ENCODE measurements at regions not wholly inside any gene's neighbourhood (a gene's known extent, or its start where the extent isn't known, plus 50 kb on each side); places are given as distances from the start of the nearest gene placed in this dataset.

DNA sequence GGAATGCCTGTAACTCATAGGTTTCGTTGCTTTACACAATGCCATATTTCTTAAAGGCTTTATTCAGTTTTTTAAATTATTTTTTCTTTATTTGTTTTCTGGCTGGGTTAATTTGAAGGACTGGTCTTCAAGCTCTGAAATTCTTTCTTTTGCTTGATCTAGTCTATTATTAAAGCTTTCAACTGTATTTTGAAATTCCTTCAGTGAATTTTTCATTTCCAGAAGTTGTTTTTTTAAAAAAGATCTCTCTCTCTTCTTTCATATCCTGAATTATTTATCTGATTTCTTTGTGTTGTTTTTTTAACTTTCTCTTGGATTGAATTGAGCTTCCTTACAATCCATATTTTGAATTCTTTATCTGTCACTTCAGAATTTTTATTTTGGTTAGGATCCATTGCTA, 239.9 kb upstream of the CTAGE1 start:
- Histone ChIP-seq H4K20me1 (ENCODE audit: insufficient read depth) (no peaks in the 10 kb centered on the region), H3K9ac (ENCODE audit: low read length) (no peak overlapping the region), H3K9me2 (ENCODE audit: insufficient read depth, low read length) (no peaks in the 10 kb centered on the region), H3K79me2 (replicated peaks; ENCODE audit: insufficient read depth, low read length) (no peaks in the 10 kb centered on the region), H3K4me2 (ENCODE audit: low read length) (no peak overlapping the region), H3K27me3 (ENCODE audit: insufficient read depth, low read depth, low read length) (no peaks in the 10 kb centered on the region), H3F3A (ENCODE audit: insufficient read depth, low read length, poor library complexity, severe bottlenecking) (no peaks in the 10 kb centered on the region), H2AFZ (ENCODE audit: low read depth, low read length) (no peak overlapping the region), H3K36me3 (ENCODE audit: insufficient read depth, low read length) (no peaks in the 10 kb centered on the region), H3K9me3 (ENCODE audit: low read length) (no peaks in the 10 kb centered on the region), H3K27ac (ENCODE audit: low read length) (no peak overlapping the region), H3K4me3 (ENCODE audit: low read length) (no peak overlapping the region)
- no peak for TF ChIP-seq MXI1 (conservative IDR thresholded peaks at IDR 0.05; ENCODE audit: poor library complexity, severe bottlenecking)
- TF ChIP-seq, protein P1, sequence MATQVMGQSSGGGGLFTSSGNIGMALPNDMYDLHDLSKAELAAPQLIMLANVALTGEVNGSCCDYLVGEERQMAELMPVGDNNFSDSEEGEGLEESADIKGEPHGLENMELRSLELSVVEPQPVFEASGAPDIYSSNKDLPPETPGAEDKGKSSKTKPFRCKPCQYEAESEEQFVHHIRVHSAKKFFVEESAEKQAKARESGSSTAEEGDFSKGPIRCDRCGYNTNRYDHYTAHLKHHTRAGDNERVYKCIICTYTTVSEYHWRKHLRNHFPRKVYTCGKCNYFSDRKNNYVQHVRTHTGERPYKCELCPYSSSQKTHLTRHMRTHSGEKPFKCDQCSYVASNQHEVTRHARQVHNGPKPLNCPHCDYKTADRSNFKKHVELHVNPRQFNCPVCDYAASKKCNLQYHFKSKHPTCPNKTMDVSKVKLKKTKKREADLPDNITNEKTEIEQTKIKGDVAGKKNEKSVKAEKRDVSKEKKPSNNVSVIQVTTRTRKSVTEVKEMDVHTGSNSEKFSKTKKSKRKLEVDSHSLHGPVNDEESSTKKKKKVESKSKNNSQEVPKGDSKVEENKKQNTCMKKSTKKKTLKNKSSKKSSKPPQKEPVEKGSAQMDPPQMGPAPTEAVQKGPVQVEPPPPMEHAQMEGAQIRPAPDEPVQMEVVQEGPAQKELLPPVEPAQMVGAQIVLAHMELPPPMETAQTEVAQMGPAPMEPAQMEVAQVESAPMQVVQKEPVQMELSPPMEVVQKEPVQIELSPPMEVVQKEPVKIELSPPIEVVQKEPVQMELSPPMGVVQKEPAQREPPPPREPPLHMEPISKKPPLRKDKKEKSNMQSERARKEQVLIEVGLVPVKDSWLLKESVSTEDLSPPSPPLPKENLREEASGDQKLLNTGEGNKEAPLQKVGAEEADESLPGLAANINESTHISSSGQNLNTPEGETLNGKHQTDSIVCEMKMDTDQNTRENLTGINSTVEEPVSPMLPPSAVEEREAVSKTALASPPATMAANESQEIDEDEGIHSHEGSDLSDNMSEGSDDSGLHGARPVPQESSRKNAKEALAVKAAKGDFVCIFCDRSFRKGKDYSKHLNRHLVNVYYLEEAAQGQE (IDR thresholded peaks at IDR 0.05; ENCODE audit: borderline replicate concordance) = no peak
- no peak for TF ChIP-seq SMC3 (conservative IDR thresholded peaks at IDR 0.05; ENCODE audit: poor library complexity)
- TF ChIP-seq EP300 (conservative IDR thresholded peaks at IDR 0.05; ENCODE audit: poor library complexity, severe bottlenecking) = no peak
- TF ChIP-seq POLR2AphosphoS5 (IDR thresholded peaks at IDR 0.05) = no peak
- no peak for TF ChIP-seq TAF1 (IDR thresholded peaks at IDR 0.05; ENCODE audit: low read depth)
- TF ChIP-seq, protein P2, sequence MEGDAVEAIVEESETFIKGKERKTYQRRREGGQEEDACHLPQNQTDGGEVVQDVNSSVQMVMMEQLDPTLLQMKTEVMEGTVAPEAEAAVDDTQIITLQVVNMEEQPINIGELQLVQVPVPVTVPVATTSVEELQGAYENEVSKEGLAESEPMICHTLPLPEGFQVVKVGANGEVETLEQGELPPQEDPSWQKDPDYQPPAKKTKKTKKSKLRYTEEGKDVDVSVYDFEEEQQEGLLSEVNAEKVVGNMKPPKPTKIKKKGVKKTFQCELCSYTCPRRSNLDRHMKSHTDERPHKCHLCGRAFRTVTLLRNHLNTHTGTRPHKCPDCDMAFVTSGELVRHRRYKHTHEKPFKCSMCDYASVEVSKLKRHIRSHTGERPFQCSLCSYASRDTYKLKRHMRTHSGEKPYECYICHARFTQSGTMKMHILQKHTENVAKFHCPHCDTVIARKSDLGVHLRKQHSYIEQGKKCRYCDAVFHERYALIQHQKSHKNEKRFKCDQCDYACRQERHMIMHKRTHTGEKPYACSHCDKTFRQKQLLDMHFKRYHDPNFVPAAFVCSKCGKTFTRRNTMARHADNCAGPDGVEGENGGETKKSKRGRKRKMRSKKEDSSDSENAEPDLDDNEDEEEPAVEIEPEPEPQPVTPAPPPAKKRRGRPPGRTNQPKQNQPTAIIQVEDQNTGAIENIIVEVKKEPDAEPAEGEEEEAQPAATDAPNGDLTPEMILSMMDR (IDR thresholded peaks at IDR 0.05; ENCODE audit: poor library complexity, severe bottlenecking) = no peak
- TF ChIP-seq EZH2 (IDR thresholded peaks at IDR 0.05; ENCODE audit: borderline replicate concordance, insufficient read depth, low read length, poor library complexity, severe bottlenecking) = no peak
- no peak for TF ChIP-seq RAD21 (conservative IDR thresholded peaks at IDR 0.05)

DNA sequence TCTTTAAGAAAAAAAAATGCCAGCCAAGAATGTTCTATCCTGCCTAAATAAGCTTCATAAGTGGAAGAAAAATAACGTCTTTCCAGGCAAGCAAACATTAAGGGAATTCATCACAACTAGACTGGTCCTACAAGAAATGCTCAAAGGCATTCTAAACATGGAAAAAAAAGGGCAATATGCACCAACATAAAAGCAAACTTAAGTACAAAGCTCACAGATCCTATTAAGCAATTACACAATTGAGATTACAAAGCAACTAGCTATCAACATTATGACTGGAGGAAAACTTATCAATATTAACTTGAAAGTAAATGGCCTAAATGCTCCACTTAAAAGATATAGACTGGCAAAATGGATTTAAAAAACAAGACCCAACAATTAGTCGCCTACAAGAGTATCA, 240.6 kb upstream of the CTAGE1 start:
- TF ChIP-seq, protein P2 (IDR thresholded peaks at IDR 0.05; ENCODE audit: poor library complexity, severe bottlenecking) = no peak
- TF ChIP-seq POLR2AphosphoS5 (IDR thresholded peaks at IDR 0.05) = no peak
- TF ChIP-seq, protein P1 (IDR thresholded peaks at IDR 0.05; ENCODE audit: borderline replicate concordance) = no peak
- TF ChIP-seq EP300 (conservative IDR thresholded peaks at IDR 0.05; ENCODE audit: poor library complexity, severe bottlenecking) = no peak
- TF ChIP-seq RAD21 (conservative IDR thresholded peaks at IDR 0.05) = no peak
- no peak for TF ChIP-seq EZH2 (IDR thresholded peaks at IDR 0.05; ENCODE audit: borderline replicate concordance, insufficient read depth, low read length, poor library complexity, severe bottlenecking)
- TF ChIP-seq TAF1 (IDR thresholded peaks at IDR 0.05; ENCODE audit: low read depth) = no peak
- TF ChIP-seq MXI1 (conservative IDR thresholded peaks at IDR 0.05; ENCODE audit: poor library complexity, severe bottlenecking) = no peak
- no peak for TF ChIP-seq SMC3 (conservative IDR thresholded peaks at IDR 0.05; ENCODE audit: poor library complexity)
- Histone ChIP-seq H3K9ac (ENCODE audit: low read length) (no peak overlapping the region), H3K9me3 (ENCODE audit: low read length) (no peaks in the 10 kb centered on the region), H4K20me1 (ENCODE audit: insufficient read depth) (no peaks in the 10 kb centered on the region), H3K4me3 (ENCODE audit: low read length) (no peak overlapping the region), H3F3A (ENCODE audit: insufficient read depth, low read length, poor library complexity, severe bottlenecking) (no peaks in the 10 kb centered on the region), H3K36me3 (ENCODE audit: insufficient read depth, low read length) (no peaks in the 10 kb centered on the region), H3K27ac (ENCODE audit: low read length) (no peak overlapping the region), H3K79me2 (replicated peaks; ENCODE audit: insufficient read depth, low read length) (no peaks in the 10 kb centered on the region), H2AFZ (ENCODE audit: low read depth, low read length) (no peak overlapping the region), H3K9me2 (ENCODE audit: insufficient read depth, low read length) (no peaks in the 10 kb centered on the region), H3K4me2 (ENCODE audit: low read length) (no peak overlapping the region), H3K27me3 (ENCODE audit: insufficient read depth, low read depth, low read length) (no peaks in the 10 kb centered on the region)

Measured in neural cell (in vitro differentiated cells).